K562 (cell line): ENCODE measurements at regions not wholly inside any gene's neighbourhood (a gene's known extent, or its start where the extent isn't known, plus 50 kb on each side); places are given as distances from the start of the nearest gene placed in this dataset.

Experiments
- ATAC-seq: fragments of 200-7000 bp; cut with Tn5 transposase; 3 replicates; pipeline ENCODE4 v1.9.1; 2020; ENCODE audit warnings: moderate library complexity
- BruUV-seq: library from RNA; stranded (reverse); fragments of 400-500 nt; replicated peaks from 2 replicates; lab custom pipeline; 2021; lab: Mats Ljungman, UMichigan
- CTCF ChIA-PET: fragments of 300-600 bp; formaldehyde crosslinking; extraction: SDS; loops from one replicate; lab custom pipeline; 2021; ENCODE audit warnings: low intra/inter-chr PET ratio; lab: Yijun Ruan, JAX
- POLR2A ChIA-PET: fragments of 300-600, 350-650 bp; sonication (Branson Sonifier 250); formaldehyde crosslinking; extraction: SDS; loops from one replicate; lab custom pipeline; 2021; ENCODE audit warnings: antibody characterized with exemption, inconsistent platforms; lab: Yijun Ruan, JAX
- DNase-seq, 4 experiments: peaks; one replicate each; pipeline versions ENCODE4 v3.0.0 to v3.0.0-alpha.2; 2011 to 2018; ENCODE audit warnings: low spot score in 3 of 4, mixed read lengths in 3 of 4; ENCODE audit errors: extremely low read depth in 1 of 4
- FAIRE-seq: peaks from 2 replicates; lab custom pipeline; 2011; peaks lifted over from hg19 to GRCh38; lab: Jason Lieb, UNC
- H2AFZ ChIP-seq: 2 replicates; pipeline ENCODE4 v1.6.0; 2011; ENCODE audit warnings: low read depth, low read length, control low read depth, inconsistent platforms
- H3K27ac ChIP-seq: fragments of 200-600 bp; 3 replicates; pipeline ENCODE4 v1.8.0; 2011; ENCODE audit warnings: low read depth, mild to moderate bottlenecking, control low read depth, inconsistent platforms, low read length, moderate library complexity, mixed read lengths; ENCODE audit errors: extremely low read depth
- H3K27me3 ChIP-seq, 2 experiments: fragments of 300-600 bp in 1 of 2; 2 replicates in 1 of 2; 3 replicates in 1 of 2; pipeline versions ENCODE4 v1.6.0 to v1.8.0; 2011; ENCODE audit warnings: inconsistent platforms in 2 of 2, low read length in 2 of 2, mild to moderate bottlenecking in 1 of 2, mixed read lengths in 1 of 2, moderate library complexity in 1 of 2; ENCODE audit not compliant: control insufficient read depth in 2 of 2, insufficient read depth in 2 of 2
- H3K36me3 ChIP-seq: fragments of 300-600 bp; 3 replicates; pipeline ENCODE4 v1.8.0; 2011; ENCODE audit warnings: mild to moderate bottlenecking, low read length, inconsistent platforms; ENCODE audit not compliant: control insufficient read depth, insufficient read depth
- H3K4me1 ChIP-seq, 2 experiments: fragments of 200-600 bp in 1 of 2; replicated peaks in 1 of 2; 2 replicates in 1 of 2; 3 replicates in 1 of 2; pipeline versions ENCODE4 v1.5.1 to v1.8.0; 2011; ENCODE audit warnings: inconsistent platforms in 2 of 2, low read length in 2 of 2, mild to moderate bottlenecking in 1 of 2, mixed read lengths in 1 of 2, moderate library complexity in 1 of 2; ENCODE audit not compliant: control insufficient read depth in 2 of 2, insufficient read depth in 2 of 2
- H3K4me2 ChIP-seq: 2 replicates; pipeline ENCODE4 v1.6.1; 2011; ENCODE audit warnings: low read length, control low read depth, inconsistent platforms, mixed read lengths; ENCODE audit not compliant: insufficient read depth
- H3K4me3 ChIP-seq: fragments of 200-600 bp; sonication (generic), shearing (Covaris generic); 2 replicates; pipeline ENCODE4 v1.5.1; 2016; ENCODE audit warnings: control low read depth, inconsistent platforms
- H3K79me2 ChIP-seq: fragments of 200-600 bp; 3 replicates; pipeline ENCODE4 v1.8.0; 2011; ENCODE audit warnings: low read length, inconsistent platforms; ENCODE audit not compliant: control insufficient read depth, insufficient read depth
- H3K9ac ChIP-seq, 2 experiments: 2 replicates each; pipeline versions ENCODE4 v1.6.0 to v1.6.1; 2011; ENCODE audit warnings: low read depth in 2 of 2, low read length in 2 of 2, control low read depth in 1 of 2, inconsistent platforms in 1 of 2, mild to moderate bottlenecking in 1 of 2, mixed read lengths in 1 of 2; ENCODE audit not compliant: insufficient read depth in 1 of 2
- H3K9me1 ChIP-seq: one replicate; pipeline ENCODE4 v1.6.0; 2011; ENCODE audit warnings: inconsistent platforms, mild to moderate bottlenecking, low read length, moderate library complexity; ENCODE audit not compliant: control insufficient read depth, insufficient read depth
- H3K9me3 ChIP-seq: replicated peaks from 2 replicates; pipeline ENCODE4 v1.5.1; 2011; ENCODE audit warnings: low read depth, low read length, inconsistent platforms; ENCODE audit not compliant: control insufficient read depth, insufficient read depth
- H4K20me1 ChIP-seq: replicated peaks from 2 replicates; pipeline ENCODE4 v1.6.1; 2011; ENCODE audit warnings: low read length, inconsistent platforms, mixed read lengths; ENCODE audit not compliant: control insufficient read depth, insufficient read depth
- E2F3 ChIP-seq: fragments of 250-450 bp; sonication (Bioruptor Pico); IDR thresholded peaks from 2 replicates; pipeline ENCODE4 v1.4.0; 2020; ENCODE audit warnings: mild to moderate bottlenecking
- EHMT2 ChIP-seq: fragments of 450-650 bp; IDR thresholded peaks from 2 replicates; pipeline ENCODE4 v1.6.1; 2018; ENCODE audit warnings: antibody characterized with exemption
- SIN3B ChIP-seq: fragments of 450-650 bp; IDR thresholded peaks from 2 replicates; pipeline ENCODE4 v1.6.1; 2017; ENCODE audit warnings: low read depth, mild to moderate bottlenecking, moderate library complexity
- ZKSCAN1 ChIP-seq: fragments of 150-350 bp; IDR thresholded peaks from 2 replicates; pipeline ENCODE4 v1.6.1; 2016; ENCODE audit warnings: low read depth, low read length
- WGBS: fragments of 100-300 bp; shearing (Covaris generic); methylation state at CpG from one replicate; pipeline ENCODE4 v1.1.6; 2016; ENCODE audit warnings: low coverage, mixed read lengths; ENCODE audit not compliant: insufficient coverage; ENCODE audit errors: missing lambda C conversion rate; 5-methylcytosine and 5-hydroxymethylcytosine counted together
- in situ Hi-C: fragments of 300-500 bp; cut with MboI; formaldehyde crosslinking; loops from 4 replicates; pipeline ENCODE4 v1.15.0; 2018; ENCODE audit warnings: inconsistent platforms, mixed read lengths
- intact Hi-C: fragments of 100-400 bp; cut with micrococcal nuclease; formaldehyde crosslinking; loops from 2 replicates; pipeline ENCODE4 v1.14.2; 2022
- TF ChIP-seq, protein P1 (sequence below): fragments of 250-450 bp; sonication (Bioruptor Pico); IDR thresholded peaks from 2 replicates; pipeline ENCODE4 v1.4.0; 2020; ENCODE audit warnings: mild to moderate bottlenecking, moderate library complexity, borderline replicate concordance

DNA sequence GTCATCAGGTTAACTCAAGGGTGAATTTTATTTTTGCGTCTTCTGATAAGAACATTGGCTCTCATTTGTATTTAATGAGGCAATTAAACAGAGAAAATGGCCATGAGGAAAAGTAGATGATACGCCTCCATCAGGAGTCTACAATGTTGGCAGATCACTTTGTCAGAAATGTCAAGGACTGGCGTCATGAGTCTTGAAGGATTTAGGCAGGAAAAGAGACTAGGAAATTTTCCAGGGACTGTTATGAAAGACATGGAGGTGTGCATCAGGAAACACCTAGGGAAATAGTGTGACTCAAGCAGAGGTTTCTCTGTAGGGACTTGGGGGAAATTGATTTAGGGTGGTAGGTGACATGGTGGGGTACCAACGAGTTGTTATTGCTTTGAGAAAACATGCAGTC lies 53.4 kb upstream of the SLC35B4 start:
- no peaks in the 10 kb centered on the region for H3K36me3 ChIP-seq
- TF ChIP-seq SIN3B (no peak), E2F3 (no peak), EHMT2 (no peak), ZKSCAN1 (no peak)
- TF ChIP-seq, protein P1, sequence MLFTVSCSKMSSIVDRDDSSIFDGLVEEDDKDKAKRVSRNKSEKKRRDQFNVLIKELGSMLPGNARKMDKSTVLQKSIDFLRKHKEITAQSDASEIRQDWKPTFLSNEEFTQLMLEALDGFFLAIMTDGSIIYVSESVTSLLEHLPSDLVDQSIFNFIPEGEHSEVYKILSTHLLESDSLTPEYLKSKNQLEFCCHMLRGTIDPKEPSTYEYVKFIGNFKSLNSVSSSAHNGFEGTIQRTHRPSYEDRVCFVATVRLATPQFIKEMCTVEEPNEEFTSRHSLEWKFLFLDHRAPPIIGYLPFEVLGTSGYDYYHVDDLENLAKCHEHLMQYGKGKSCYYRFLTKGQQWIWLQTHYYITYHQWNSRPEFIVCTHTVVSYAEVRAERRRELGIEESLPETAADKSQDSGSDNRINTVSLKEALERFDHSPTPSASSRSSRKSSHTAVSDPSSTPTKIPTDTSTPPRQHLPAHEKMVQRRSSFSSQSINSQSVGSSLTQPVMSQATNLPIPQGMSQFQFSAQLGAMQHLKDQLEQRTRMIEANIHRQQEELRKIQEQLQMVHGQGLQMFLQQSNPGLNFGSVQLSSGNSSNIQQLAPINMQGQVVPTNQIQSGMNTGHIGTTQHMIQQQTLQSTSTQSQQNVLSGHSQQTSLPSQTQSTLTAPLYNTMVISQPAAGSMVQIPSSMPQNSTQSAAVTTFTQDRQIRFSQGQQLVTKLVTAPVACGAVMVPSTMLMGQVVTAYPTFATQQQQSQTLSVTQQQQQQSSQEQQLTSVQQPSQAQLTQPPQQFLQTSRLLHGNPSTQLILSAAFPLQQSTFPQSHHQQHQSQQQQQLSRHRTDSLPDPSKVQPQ: no peak
- H3K27ac ChIP-seq: no peak overlapping the region
- H3K4me3 ChIP-seq: no peak overlapping the region
- no peak overlapping the region for H3K9ac ChIP-seq
- CTCF ChIA-PET: no interaction called here
- POLR2A ChIA-PET: no interaction called here
- 0 out of 2 replicates have a peak, but pooled peaks cover 3% of the 10 kb centered on the region for H4K20me1 ChIP-seq
- no peak overlapping the region for H2AFZ ChIP-seq
- DNase-seq: no peak
- H3K9me3 ChIP-seq: no peaks in the 10 kb centered on the region
- peaks cover 28 to 32% of the 10 kb centered on the region in 2 experiments for H3K27me3 ChIP-seq
- H3K9me1 ChIP-seq: no peaks in the 10 kb centered on the region
- intact Hi-C loops (no loop called here), in situ Hi-C loops (no loop called here)
- no peak overlapping the region for H3K4me2 ChIP-seq
- no peaks in the 10 kb centered on the region for H3K79me2 ChIP-seq
- H3K4me1 ChIP-seq: 0 out of 5 replicates have a peak, but pooled peaks cover 0 to 7% of the 10 kb centered on the region in 2 experiments
- ATAC-seq: no peak
- WGBS: under 1% methylated on average over 4 of the region's 4 CpGs
- no TSS peak for BruUV-seq
- no peak for FAIRE-seq
